Breast epithelium (tissue), 3 donors: ENCODE measurements at regions not wholly inside any gene's neighbourhood (a gene's known extent, or its start where the extent isn't known, plus 50 kb on each side); places are given as distances from the start of the nearest gene placed in this dataset.

Source experiments
- POLR2A ChIP-seq: fragments of 450-650 bp; IDR thresholded peaks from one replicate; pipeline ENCODE4 v1.6.1; 2016; ENCODE audit warnings: antibody characterized with exemption, mild to moderate bottlenecking, moderate library complexity
- POLR2AphosphoS5 ChIP-seq, 3 donors: sonication (generic); formaldehyde crosslinking; IDR thresholded peaks; one replicate each; pipeline ENCODE4 v1.6.1; 2017; ENCODE audit warnings: antibody characterized with exemption in 3 of 3
- TF ChIP-seq, protein P1 (sequence below), 3 donors: fragments of 450-650 bp; IDR thresholded peaks; one replicate each; pipeline ENCODE4 v1.5.1; 2016 to 2017; ENCODE audit warnings: antibody characterized with exemption in 3 of 3, mild to moderate bottlenecking in 3 of 3, moderate library complexity in 3 of 3

DNA sequence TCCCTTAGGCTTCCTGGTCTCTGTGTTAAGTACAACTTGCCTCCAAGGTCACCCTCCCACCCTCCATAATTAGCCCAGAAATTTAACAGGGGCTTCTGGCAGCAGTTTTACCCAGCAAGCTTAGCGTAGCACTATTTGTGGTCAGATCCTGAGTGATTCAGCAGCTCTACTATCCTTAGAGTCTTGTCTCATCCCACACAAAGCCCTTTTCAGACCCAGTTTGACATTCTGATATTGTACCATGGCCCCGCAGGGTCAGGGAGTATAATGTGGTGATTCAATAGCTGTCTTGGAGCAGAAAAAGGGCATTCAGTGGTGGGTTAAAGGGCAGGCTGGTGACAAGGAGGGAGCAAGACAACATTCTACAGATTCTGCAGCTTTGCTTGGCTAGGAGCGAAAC, 153.8 kb upstream of the DDHD1 start:
- TF ChIP-seq POLR2A = no peak
- TF ChIP-seq, protein P1, sequence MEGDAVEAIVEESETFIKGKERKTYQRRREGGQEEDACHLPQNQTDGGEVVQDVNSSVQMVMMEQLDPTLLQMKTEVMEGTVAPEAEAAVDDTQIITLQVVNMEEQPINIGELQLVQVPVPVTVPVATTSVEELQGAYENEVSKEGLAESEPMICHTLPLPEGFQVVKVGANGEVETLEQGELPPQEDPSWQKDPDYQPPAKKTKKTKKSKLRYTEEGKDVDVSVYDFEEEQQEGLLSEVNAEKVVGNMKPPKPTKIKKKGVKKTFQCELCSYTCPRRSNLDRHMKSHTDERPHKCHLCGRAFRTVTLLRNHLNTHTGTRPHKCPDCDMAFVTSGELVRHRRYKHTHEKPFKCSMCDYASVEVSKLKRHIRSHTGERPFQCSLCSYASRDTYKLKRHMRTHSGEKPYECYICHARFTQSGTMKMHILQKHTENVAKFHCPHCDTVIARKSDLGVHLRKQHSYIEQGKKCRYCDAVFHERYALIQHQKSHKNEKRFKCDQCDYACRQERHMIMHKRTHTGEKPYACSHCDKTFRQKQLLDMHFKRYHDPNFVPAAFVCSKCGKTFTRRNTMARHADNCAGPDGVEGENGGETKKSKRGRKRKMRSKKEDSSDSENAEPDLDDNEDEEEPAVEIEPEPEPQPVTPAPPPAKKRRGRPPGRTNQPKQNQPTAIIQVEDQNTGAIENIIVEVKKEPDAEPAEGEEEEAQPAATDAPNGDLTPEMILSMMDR (IDR thresholded peaks at IDR 0.05) = no peak
- no peak for TF ChIP-seq POLR2AphosphoS5 (IDR thresholded peaks at IDR 0.05)
